HG03280 (cell line): ENCODE measurements at regions not wholly inside any gene's neighbourhood (a gene's known extent, or its start where the extent isn't known, plus 50 kb on each side); places are given as distances from the start of the nearest gene placed in this dataset.

Source experiments
- ATAC-seq: cut with Tn5 transposase; IDR thresholded peaks from one replicate; pipeline ENCODE4 v1.9.1; 2021; ENCODE audit warnings: mild to moderate bottlenecking, moderate library complexity; ENCODE audit not compliant: unreplicated experiment

DNA sequence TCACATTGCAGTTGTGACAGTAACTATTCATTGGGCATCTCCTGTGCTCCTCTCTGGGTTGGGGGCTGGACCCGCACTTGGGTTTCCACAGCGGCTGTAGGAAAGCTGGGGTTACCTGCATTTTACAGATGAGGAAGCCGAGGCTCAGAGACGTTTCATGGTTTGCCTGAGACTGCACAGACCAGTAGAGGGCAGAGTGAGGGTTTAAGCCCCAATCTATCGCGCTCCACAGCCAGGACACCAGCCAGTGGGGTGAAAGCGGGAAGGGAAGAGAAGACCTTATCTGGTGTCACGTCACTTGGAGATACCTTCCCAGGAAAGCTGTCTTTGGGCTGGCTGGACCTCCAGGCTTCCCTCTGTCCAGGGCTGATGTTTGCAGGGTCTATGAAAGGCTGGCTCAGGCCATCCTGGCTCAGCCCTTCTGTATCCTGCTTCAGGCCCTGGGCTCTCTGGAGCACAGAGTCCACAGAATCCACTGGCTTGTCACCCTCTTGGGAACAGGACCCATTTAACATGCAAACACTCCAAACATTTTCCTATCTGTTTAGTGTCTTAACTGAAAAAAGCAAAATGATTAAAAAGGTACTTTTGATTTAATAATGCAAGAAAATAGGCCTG, 167.7 kb downstream of the EMX2 start:
- ATAC-seq = no peak

DNA sequence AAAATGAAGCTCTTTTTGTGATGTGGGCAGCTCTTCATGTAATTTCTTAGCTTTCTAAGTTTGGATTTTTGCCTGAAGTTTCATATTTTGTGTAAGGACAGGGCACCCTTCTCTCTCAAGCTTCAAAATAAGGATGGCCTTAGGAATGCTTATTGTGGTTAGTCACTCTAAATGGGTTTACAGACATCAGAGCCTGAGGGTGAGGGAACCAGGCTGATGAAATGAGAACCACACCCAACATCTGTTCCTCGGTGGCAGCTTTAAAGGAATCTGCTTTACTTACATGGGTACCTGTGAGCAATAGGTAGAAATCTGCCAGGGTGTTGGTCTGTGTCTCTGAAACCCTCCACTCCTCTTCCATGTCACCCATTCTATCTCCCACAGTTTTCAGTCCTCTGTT, 174.3 kb downstream of the EMX2 start:
- no peak for ATAC-seq

DNA sequence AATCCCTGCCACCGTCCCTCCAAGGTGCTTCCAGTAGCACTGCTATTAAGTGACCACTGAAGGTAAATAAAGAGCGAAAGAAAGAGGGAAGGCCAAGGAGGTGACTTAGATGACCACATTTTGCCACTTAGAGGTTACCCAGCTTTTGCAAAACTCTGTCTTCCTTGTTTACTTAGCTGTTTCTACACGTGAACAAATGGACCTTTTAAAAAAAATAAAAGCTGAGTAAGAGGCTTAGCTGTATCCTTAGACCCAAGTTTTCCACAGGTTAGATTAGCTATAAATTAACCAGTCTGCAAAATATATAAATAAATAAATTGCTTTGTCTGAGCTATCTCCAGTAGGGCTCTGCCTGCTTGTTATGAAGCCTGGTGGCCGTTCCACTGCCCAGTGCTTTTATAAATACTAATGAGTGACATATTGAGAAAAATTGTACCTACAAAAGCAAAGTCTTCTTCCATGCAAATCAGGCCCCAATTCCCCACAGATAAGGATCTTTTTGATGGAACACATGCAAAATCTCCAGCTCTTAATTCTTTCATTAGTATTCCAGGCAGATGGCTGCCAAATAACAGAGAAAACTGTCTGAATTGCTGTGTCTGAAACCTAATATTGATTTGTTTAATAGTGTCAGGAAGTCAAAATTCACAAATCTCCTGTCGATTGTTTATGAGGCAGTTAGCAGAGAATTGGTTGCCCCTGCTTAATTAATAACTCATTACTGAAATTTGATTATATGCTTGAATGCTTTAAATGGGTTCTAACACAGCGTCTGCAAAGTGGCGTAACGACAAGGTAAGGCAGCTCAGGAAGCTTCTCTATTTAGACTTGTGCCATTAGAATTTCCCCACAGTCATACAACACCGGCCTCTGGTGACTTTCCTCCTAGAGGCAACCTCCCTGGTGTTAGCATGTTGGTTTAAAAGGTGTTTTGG, 176.7 kb downstream of the EMX2 start:
- ATAC-seq = no peak

DNA sequence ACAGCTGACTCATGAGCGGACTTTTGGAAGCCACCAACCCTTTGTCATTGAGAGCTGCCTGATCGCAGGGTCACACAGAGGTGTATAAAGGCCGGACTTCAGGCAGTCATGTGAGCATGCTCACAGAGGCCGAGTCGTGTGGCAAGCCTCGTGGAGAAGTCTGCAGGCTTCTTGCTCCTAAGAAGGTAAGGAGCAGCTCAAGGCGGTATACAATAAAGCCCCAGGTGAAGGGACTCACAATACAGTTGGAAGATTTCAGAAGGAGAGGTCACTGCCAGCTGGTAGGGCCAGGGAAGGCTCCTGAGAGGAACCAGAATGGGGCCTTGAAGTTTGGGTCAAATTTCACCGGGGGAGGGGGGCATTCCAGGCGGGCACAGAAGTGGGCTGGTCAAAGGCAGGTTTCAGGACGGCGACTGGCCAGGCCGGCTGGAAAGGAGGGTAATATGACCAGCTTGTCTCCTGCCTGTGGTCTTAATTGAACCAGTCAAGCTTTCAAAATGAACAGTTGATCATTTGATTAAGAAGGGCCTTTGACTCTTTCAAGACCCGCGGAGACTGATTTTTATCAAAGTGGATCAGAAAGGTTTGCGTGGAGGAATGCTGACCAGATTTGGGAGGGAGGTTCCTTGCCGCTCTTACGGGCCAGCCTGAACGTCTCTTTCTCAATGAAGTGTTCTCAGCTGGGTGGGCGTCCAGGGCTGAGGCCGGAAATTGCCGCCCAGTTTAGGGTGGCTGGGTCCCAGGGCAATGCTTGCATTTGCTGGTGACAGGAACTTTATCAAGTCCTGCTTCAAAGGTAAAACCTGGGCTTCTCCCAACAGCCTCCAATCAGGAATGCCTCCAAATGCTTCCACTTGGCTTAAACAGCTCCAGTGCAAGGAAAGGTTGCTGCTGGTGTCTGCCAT, 178.6 kb downstream of the EMX2 start:
- ATAC-seq = no peak

- no peak for ATAC-seq
Observed at GRCh38 chr10:117721873-117722272, 179.3 kb downstream of the EMX2 start.

GRCh38 chr10:117723343-117723742, 180.8 kb downstream of the EMX2 start:
- no peak for ATAC-seq

DNA sequence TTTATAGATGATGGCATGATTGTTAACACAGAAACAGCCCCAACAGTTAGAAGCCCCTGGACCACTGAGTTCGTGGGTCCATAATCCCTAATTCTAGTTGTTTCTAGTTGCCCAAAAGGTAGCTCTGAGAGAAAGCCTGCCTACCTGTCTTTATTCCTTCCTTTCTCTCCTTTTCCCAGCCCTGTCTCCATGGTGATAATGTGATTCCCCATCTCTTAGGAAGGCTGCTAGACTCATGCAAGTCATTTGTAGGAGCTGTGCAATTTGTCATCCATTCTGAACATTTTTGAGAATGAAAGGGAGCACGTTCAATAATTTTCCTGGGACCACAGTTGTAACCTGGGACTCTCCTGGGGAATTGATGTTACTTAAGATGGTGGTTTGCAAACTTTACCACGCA, 183.4 kb downstream of the EMX2 start:
- ATAC-seq = no peak

DNA sequence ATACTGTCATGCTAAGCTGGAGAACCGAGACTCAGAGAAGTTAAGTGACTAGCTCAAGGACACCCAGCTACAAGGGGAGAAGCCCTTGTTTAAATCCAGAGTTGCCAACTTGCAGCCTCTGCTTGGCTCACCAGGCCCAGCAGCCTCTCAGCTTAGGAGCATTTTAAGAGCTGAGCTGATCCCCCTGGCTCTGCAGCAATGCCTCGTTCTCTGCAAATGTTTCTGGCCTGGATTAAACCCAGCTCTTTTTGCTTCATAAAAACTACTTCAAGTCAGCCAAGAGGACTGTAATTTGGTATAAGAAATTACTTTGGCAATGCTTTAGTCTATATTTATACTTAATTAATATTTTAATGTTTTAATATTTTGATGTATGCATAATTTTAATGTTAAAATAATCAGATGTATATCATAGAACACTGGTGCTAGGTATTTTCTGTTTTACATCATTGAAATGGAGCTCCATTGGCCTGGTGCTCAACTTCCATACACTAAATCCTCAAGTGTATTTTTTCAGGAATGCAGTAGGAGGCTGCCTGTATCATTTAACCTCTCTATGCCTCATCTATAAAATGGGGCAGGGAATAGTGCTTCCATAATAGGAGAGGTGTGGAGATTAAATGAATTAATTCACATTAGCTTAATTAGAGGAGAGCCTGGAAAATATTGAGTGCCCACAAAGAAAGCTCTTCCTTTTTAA, 184.2 kb downstream of the EMX2 start:
- ATAC-seq = no peak

- no peak for ATAC-seq
Observed at GRCh38 chr10:117727421-117727820, 184.9 kb downstream of the EMX2 start.

DNA sequence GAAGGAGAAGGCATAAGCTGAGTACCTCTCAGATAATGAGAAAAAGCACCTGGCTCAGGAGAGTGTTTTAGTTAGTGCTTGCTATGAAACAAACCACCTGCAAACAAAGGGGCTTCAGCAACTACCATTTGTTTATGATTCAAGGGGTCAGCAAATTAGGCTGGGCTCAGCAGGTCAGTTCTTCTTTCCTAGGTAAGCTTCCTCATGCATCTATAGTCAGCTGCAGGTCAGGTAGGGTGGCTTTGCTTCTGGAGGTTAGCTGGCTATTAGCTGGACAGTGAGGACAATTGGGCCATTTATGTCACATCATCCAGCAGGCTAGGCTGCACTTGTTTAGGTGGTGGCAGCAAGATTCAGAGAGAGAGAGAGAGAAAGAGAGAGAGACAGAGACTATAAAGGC, 185.5 kb downstream of the EMX2 start:
- ATAC-seq = no peak

GRCh38 chr10:117729156-117729555, 186.6 kb downstream of the EMX2 start:
- no peak for ATAC-seq

DNA sequence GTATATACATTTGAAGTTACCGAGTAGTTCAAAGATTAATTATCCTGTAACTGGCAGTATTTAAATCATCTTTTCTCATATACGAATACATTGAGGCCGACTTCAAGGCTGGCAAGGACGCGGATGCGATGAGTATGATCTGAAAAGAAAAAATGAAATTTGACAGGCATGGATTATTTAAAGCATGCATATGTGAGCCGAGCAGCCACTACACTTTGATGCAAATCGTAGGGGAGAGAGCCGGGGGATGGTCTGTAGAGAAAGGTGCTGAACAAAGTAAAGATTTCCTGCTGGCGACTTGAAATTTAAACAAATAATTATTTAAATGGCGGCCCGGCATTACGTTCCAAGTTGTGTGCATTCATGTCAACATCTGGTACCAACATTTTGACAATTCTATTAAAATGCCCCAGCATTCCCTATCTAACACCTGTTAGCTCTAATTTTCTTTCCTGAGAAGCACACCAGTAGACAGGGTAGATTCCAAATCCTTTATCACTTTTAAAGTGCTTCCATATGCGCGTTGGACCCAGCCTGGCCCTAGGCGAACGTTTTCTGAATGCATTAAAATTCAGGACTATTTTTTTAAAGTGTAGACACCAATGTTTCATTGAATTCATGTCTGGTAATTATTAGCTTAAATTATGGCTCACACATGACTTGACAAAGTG, 188.7 kb downstream of the EMX2 start:
- no peak for ATAC-seq

- ATAC-seq = no peak
Observed at GRCh38 chr10:117734731-117735405, 192.3 kb downstream of the EMX2 start.

DNA sequence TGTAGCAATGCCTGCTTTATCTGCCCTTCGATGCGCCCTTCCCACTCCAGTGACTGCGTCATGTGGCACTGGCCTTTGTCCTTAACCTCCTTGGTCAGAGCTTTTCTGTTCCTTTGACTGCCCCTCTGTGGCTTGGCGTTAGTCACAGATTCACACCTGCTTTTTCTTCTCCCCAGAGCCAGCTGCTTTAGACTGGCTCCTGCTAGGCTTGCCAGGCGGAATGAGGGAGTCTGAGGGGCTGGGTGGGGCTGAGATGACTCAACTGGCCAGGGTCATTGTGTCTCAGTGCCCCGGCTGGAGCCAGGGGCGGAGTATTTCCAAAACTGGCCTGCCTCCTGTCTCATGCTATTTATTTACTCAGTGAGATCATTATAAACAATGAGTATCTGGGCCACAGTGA, 194.1 kb downstream of the EMX2 start:
- no peak for ATAC-seq

DNA sequence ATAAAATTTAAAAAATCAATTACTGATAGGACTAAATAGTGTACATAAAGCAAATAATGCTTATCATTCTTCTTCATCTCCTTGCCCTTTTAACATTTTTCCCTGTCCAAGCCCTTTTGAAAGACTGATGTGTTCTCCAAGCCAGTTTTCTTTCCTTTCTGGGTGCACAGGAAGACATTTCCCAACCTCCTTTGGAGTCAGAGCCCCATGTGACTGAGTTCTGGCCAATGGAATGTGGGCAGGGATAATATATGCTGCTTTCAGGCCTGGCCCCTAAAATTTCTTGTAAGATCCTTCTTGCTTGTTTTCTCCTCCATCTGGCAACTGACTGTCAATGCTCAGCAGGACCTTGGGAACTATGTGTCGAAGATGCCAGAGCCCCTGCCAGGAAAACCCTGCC, 197.5 kb downstream of the EMX2 start:
- ATAC-seq = no peak

GRCh38 chr10:117740691-117741222, 198.2 kb downstream of the EMX2 start:
- no peak for ATAC-seq

GRCh38 chr10:117741524-117741923, 199.0 kb downstream of the EMX2 start:
- ATAC-seq = no peak

- ATAC-seq = no peak
Observed at GRCh38 chr10:117743509-117743908, 201.0 kb downstream of the EMX2 start.

DNA sequence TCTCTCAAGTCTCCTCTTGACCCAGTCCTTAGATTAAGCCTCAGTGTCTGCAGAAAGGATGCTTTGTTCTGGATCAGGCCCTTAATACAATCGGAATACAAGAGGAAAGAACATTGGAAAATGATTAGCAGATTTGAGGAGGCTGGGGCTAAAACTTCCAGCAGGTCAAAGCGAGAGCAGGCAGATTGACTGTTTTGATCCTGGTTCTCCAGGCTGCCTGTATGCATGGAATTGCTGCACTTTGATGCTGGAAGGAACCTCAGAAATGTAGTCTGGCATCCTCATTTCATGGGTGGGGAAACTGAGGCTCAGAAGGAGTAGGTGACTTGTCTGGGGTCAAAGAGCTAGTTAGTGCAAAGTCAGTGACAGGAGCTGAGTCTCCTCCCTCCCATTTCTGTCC, 202.8 kb downstream of the EMX2 start:
- ATAC-seq = no peak
